Aorta (tissue), 5 donors: ENCODE measurements at regions not wholly inside any gene's neighbourhood (a gene's known extent, or its start where the extent isn't known, plus 50 kb on each side); places are given as distances from the start of the nearest gene placed in this dataset.

Experiments
- ATAC-seq: fragments of 200-7000 bp; cut with Tn5 transposase; one replicate; pipeline ENCODE4 v1.9.1; 2022; ENCODE audit warnings: moderate library complexity; ENCODE audit not compliant: low FRiP score
- DNase-seq, 2 donors: peaks; one replicate each; pipeline ENCODE4 v3.0.0-alpha.2; 2020
- H3K27ac ChIP-seq, 2 donors: one replicate each; pipeline ENCODE4 v1.5.1; 2013; ENCODE audit warnings: low read length in 2 of 2, mild to moderate bottlenecking in 2 of 2, moderate library complexity in 2 of 2, control low read depth in 1 of 2, inconsistent platforms in 1 of 2, low read depth in 1 of 2
- H3K27me3 ChIP-seq, 2 donors: one replicate each; pipeline ENCODE4 v1.6.1; 2013; ENCODE audit warnings: control low read depth in 1 of 2, low read length in 1 of 2, mild to moderate bottlenecking in 1 of 2, moderate library complexity in 1 of 2; ENCODE audit not compliant: insufficient read depth in 2 of 2, control insufficient read depth in 1 of 2
- H3K36me3 ChIP-seq, 2 donors: one replicate each; pipeline ENCODE4 v1.6.1; 2013; ENCODE audit warnings: control low read depth in 1 of 2, low read length in 1 of 2, mild to moderate bottlenecking in 1 of 2; ENCODE audit not compliant: insufficient read depth in 2 of 2, control insufficient read depth in 1 of 2
- H3K4me1 ChIP-seq, 2 donors: one replicate each; pipeline ENCODE4 v1.6.1; 2013; ENCODE audit warnings: low read length in 2 of 2, control low read depth in 1 of 2, mild to moderate bottlenecking in 1 of 2, moderate library complexity in 1 of 2; ENCODE audit not compliant: insufficient read depth in 2 of 2, control insufficient read depth in 1 of 2
- H3K4me3 ChIP-seq, 2 donors: one replicate each; pipeline ENCODE4 v1.5.1; 2013; ENCODE audit warnings: low read length in 2 of 2, control low read depth in 1 of 2, mild to moderate bottlenecking in 1 of 2
- H3K9me3 ChIP-seq: one replicate; pipeline ENCODE4 v1.6.1; 2013; ENCODE audit warnings: mild to moderate bottlenecking, low read length; ENCODE audit not compliant: control insufficient read depth
- WGBS, 2 donors: extraction: QIAGEN DNeasy Blood & Tissue Kit; methylation state at CpG; one replicate each; pipeline ENCODE4 v1.1.7; 2013; 5-methylcytosine and 5-hydroxymethylcytosine counted together
- intact Hi-C, 2 donors: fragments of 100-400 bp; cut with DNase I; formaldehyde crosslinking; loops; one replicate each; pipeline versions ENCODE4 v1.14.2 to v1.15.0; 2022
- donor health status: healthy with polysubstance abuse.
- donor health status: Bipolar disorder and iron deficiency.
- donor health status: DM: no; HTN: no; CAD: no.
- donor health status: DM: no; HTN: no; CAD: no.
- donor health status: DM: yes; HTN: yes; CAD: no.

- no peaks in the 10 kb centered on the region for H3K27me3 ChIP-seq
- no peak overlapping the region for H3K4me3 ChIP-seq
- WGBS, 2 donors = 61 to 69% methylated on average over 4 of the region's 4 CpGs
- DNase-seq = no peak
- intact Hi-C loops = no loop called here
- H3K27ac ChIP-seq = no peak overlapping the region
- no peaks in the 10 kb centered on the region for H3K36me3 ChIP-seq
- H3K4me1 ChIP-seq = no peaks in the 10 kb centered on the region
- no peak for ATAC-seq
- H3K9me3 ChIP-seq = no peaks in the 10 kb centered on the region
These were observed 231.5 kb upstream of the BTBD3 start for GRCh38 chr20:11686195-11686594.

- intact Hi-C loops = no loop called here
- Histone ChIP-seq H3K36me3 (no peaks in the 10 kb centered on the region), H3K4me3 (peak overlapping the region in 1 of 2 donors; percentile 11), H3K27ac (no peak overlapping the region), H3K9me3 (no peaks in the 10 kb centered on the region), H3K27me3 (no peaks in the 10 kb centered on the region), H3K4me1 (no peaks in the 10 kb centered on the region)
- ATAC-seq = no peak
- 4 to 6% methylated on average over 39 to 42 of the region's 42 CpGs for WGBS, 2 donors
- DNase-seq = no peak
These were observed 230.7 kb upstream of the BTBD3 start for GRCh38 chr20:11686820-11687543.

GRCh38 chr20:11687546-11688292 is 230.0 kb upstream of the BTBD3 start:
- intact Hi-C loops = no loop called here
- no peaks in the 10 kb centered on the region for H3K27me3 ChIP-seq
- H3K4me3 ChIP-seq = no peak overlapping the region
- no peak for ATAC-seq
- no peak overlapping the region for H3K27ac ChIP-seq
- no peak for DNase-seq
- H3K36me3 ChIP-seq = no peaks in the 10 kb centered on the region
- H3K9me3 ChIP-seq = no peaks in the 10 kb centered on the region
- WGBS, 2 donors = 64 to 65% methylated on average over 7 of the region's 7 CpGs
- no peaks in the 10 kb centered on the region for H3K4me1 ChIP-seq

- ATAC-seq (no peak), DNase-seq (no peak)
- WGBS, 2 donors = 84 to 87% methylated on average over 2 of the region's 2 CpGs
- H3K9me3 ChIP-seq = no peaks in the 10 kb centered on the region
- H3K27me3 ChIP-seq = no peaks in the 10 kb centered on the region
- H3K36me3 ChIP-seq = no peaks in the 10 kb centered on the region
- intact Hi-C loops = no loop called here
- no peaks in the 10 kb centered on the region for H3K4me1 ChIP-seq
- no peak overlapping the region for H3K27ac ChIP-seq
- no peak overlapping the region for H3K4me3 ChIP-seq
These were observed 228.4 kb upstream of the BTBD3 start for GRCh38 chr20:11689262-11689661.

- Histone ChIP-seq H3K36me3 (no peaks in the 10 kb centered on the region), H3K9me3 (no peaks in the 10 kb centered on the region), H3K4me1 (no peaks in the 10 kb centered on the region), H3K4me3 (no peak overlapping the region), H3K27ac (no peak overlapping the region), H3K27me3 (no peaks in the 10 kb centered on the region)
- ATAC-seq (no peak), DNase-seq (no peak)
- WGBS, 2 donors = 60 to 62% methylated on average over 3 of the region's 3 CpGs
- intact Hi-C loops = no loop called here
These were observed 225.9 kb upstream of the BTBD3 start for GRCh38 chr20:11691766-11692165.

GRCh38 chr20:11692567-11692966 is 225.1 kb upstream of the BTBD3 start:
- Histone ChIP-seq H3K27me3 (no peaks in the 10 kb centered on the region), H3K4me3 (no peak overlapping the region), H3K4me1 (no peaks in the 10 kb centered on the region), H3K9me3 (peaks cover 1% of the 10 kb centered on the region), H3K36me3 (no peaks in the 10 kb centered on the region), H3K27ac (no peak overlapping the region)
- intact Hi-C loops = no loop called here
- 53 to 66% methylated on average over 2 of the region's 2 CpGs for WGBS, 2 donors
- ATAC-seq (no peak), DNase-seq (no peak)

- intact Hi-C loops = no loop called here
- WGBS, 2 donors = 91 to 96% methylated on average over 5 of the region's 5 CpGs
These were observed 223.2 kb upstream of the BTBD3 start for GRCh38 chr20:11694467-11694866.

GRCh38 chr20:11697055-11697454 is 220.6 kb upstream of the BTBD3 start:
- no peaks in the 10 kb centered on the region for H3K4me1 ChIP-seq
- H3K4me3 ChIP-seq = no peak overlapping the region
- H3K27ac ChIP-seq = no peak overlapping the region
- DNase-seq (no peak), ATAC-seq (no peak)
- H3K36me3 ChIP-seq = no peaks in the 10 kb centered on the region
- peaks cover 3% of the 10 kb centered on the region for H3K9me3 ChIP-seq
- peaks cover 0 to 1% of the 10 kb centered on the region in 2 donors for H3K27me3 ChIP-seq
- 81 to 87% methylated on average over 3 of the region's 3 CpGs for WGBS, 2 donors
- intact Hi-C loops = no loop called here

More at GRCh38 chr20:11694467-11694866, 223.2 kb upstream of the BTBD3 start:
- H3K4me1 ChIP-seq = no peaks in the 10 kb centered on the region
- no peaks in the 10 kb centered on the region for H3K27me3 ChIP-seq
- ATAC-seq (no peak), DNase-seq (no peak)
- no peak overlapping the region for H3K27ac ChIP-seq
- H3K9me3 ChIP-seq = peaks cover 3% of the 10 kb centered on the region
- no peaks in the 10 kb centered on the region for H3K36me3 ChIP-seq
- H3K4me3 ChIP-seq = no peak overlapping the region

GRCh38 chr20:11697646-11698045 is 220.0 kb upstream of the BTBD3 start:
- 83 to 97% methylated on average over 1 of the region's 1 CpG for WGBS, 2 donors
- intact Hi-C loops = no loop called here
- H3K27ac ChIP-seq = no peak overlapping the region
- DNase-seq = no peak
- H3K36me3 ChIP-seq = no peaks in the 10 kb centered on the region
- no peak overlapping the region for H3K4me3 ChIP-seq
- H3K9me3 ChIP-seq = peaks cover 3% of the 10 kb centered on the region
- H3K27me3 ChIP-seq = peaks cover 0 to 1% of the 10 kb centered on the region in 2 donors
- no peaks in the 10 kb centered on the region for H3K4me1 ChIP-seq
- no peak for ATAC-seq
